Osteoblast (primary cell): ENCODE measurements at regions not wholly inside any gene's neighbourhood (a gene's known extent, or its start where the extent isn't known, plus 50 kb on each side); places are given as distances from the start of the nearest gene placed in this dataset.

Source experiments
- DNase-seq: peaks from one replicate; pipeline ENCODE4 v3.0.0; 2011; ENCODE audit warnings: low spot score, mixed read lengths; ENCODE audit not compliant: insufficient read length; ENCODE audit errors: missing footprints
- H2AFZ ChIP-seq: 2 replicates; pipeline ENCODE4 v1.6.0; 2011; ENCODE audit warnings: mild to moderate bottlenecking, low read length
- H3K27ac ChIP-seq: 2 replicates; pipeline ENCODE4 v1.5.1; 2011; ENCODE audit warnings: mild to moderate bottlenecking, low read depth, low read length, moderate library complexity
- H3K27me3 ChIP-seq: 2 replicates; pipeline ENCODE4 v1.6.0; 2012; ENCODE audit warnings: mild to moderate bottlenecking, control low read depth, inconsistent platforms, low read length, moderate library complexity; ENCODE audit not compliant: insufficient read depth
- H3K36me3 ChIP-seq: 2 replicates; pipeline ENCODE4 v1.5.1; 2011; ENCODE audit warnings: mild to moderate bottlenecking, low read length, control low read depth, moderate library complexity; ENCODE audit not compliant: insufficient read depth
- H3K4me1 ChIP-seq: 2 replicates; pipeline ENCODE4 v1.5.1; 2011; ENCODE audit warnings: mild to moderate bottlenecking, low read length, control low read depth, moderate library complexity; ENCODE audit not compliant: insufficient read depth
- H3K4me2 ChIP-seq: 2 replicates; pipeline ENCODE4 v1.6.0; 2011; ENCODE audit warnings: mild to moderate bottlenecking, low read length; ENCODE audit not compliant: insufficient read depth
- H3K4me3 ChIP-seq: fragments of 200-600 bp; sonication (generic); 3 replicates; pipeline ENCODE4 v1.5.1; 2012; ENCODE audit warnings: mild to moderate bottlenecking, low read length, inconsistent platforms; ENCODE audit not compliant: insufficient read depth
- H3K79me2 ChIP-seq: 2 replicates; pipeline ENCODE4 v1.6.0; 2012; ENCODE audit warnings: mild to moderate bottlenecking, low read length, control low read depth, inconsistent platforms; ENCODE audit not compliant: insufficient read depth
- H3K9me3 ChIP-seq: 2 replicates; pipeline ENCODE4 v1.5.1; 2011; ENCODE audit warnings: low read depth, low read length, control low read depth
- H4K20me1 ChIP-seq: 2 replicates; pipeline ENCODE4 v1.6.0; 2012; ENCODE audit warnings: mild to moderate bottlenecking, low read length, control low read depth; ENCODE audit not compliant: insufficient read depth
- CTCF ChIP-seq: IDR thresholded peaks from 2 replicates; pipeline ENCODE4 v1.5.1; 2011; ENCODE audit warnings: mild to moderate bottlenecking, low read depth, low read length, moderate library complexity; ENCODE audit errors: extremely low read depth

DNA sequence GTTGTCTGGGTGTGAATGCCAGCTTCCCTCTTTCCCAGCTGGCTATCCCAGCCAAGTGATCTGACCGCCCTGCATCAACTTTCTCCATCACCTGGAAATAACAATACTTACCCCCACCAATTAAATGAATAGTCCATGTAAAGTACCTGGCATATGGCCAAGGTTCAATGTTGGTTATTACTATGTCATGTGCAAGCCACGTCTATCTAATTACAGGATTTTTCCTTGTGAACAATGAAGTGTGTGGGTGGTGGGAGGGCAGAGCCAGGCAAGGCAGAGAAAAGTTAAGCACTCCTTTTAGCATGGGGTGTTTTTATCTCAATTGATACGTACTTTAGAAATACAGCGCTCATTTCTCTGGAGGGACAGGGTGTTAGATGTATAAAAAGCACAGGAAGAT, 121.1 kb downstream of the NHLRC3 start:
- Histone ChIP-seq H3K4me2 (no peak overlapping the region), H3K27me3 (peaks cover 24% of the 10 kb centered on the region), H3K27ac (no peak overlapping the region), H3K4me1 (no peaks in the 10 kb centered on the region), H3K9me3 (no peaks in the 10 kb centered on the region), H3K79me2 (no peaks in the 10 kb centered on the region), H3K36me3 (no peaks in the 10 kb centered on the region), H4K20me1 (no peaks in the 10 kb centered on the region), H3K4me3 (no peak overlapping the region), H2AFZ (no peak overlapping the region)
- DNase-seq: no peak
- TF ChIP-seq CTCF: no peak

GRCh38 chr13:39159846-39160370, 121.7 kb downstream of the NHLRC3 start:
- Histone ChIP-seq H3K9me3 (no peaks in the 10 kb centered on the region), H3K27me3 (peaks cover 23% of the 10 kb centered on the region), H3K4me2 (no peak overlapping the region), H3K79me2 (no peaks in the 10 kb centered on the region), H4K20me1 (no peaks in the 10 kb centered on the region), H3K27ac (no peak overlapping the region), H3K4me3 (no peak overlapping the region), H2AFZ (no peak overlapping the region), H3K36me3 (no peaks in the 10 kb centered on the region), H3K4me1 (no peaks in the 10 kb centered on the region)
- DNase-seq: peak; percentile 0
- no peak for TF ChIP-seq CTCF

DNA sequence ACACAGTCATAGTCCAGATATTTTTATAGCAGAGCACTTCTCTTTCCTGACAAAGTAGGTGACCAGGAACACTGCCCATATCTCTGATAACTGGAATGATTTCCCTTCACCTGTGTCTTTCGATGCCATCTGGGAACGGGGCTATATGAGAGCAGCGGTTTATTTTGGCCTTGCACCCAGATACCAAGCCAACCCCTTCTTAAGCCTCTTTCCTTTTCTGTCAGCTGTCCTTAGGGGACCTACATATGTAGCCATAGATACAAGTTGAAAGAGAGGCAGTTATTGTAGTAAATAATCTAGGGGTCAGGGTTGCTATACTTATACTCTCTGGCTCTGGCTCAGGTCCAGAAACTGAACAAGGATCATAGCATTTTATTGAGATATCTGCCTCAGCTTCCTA, 128.8 kb downstream of the NHLRC3 start:
- H4K20me1 ChIP-seq: no peaks in the 10 kb centered on the region
- no peak overlapping the region for H3K4me2 ChIP-seq
- H3K36me3 ChIP-seq: no peaks in the 10 kb centered on the region
- TF ChIP-seq CTCF: no peak
- H3K27me3 ChIP-seq: no peaks in the 10 kb centered on the region
- no peak for DNase-seq
- no peaks in the 10 kb centered on the region for H3K79me2 ChIP-seq
- no peak overlapping the region for H2AFZ ChIP-seq
- H3K4me3 ChIP-seq: no peak overlapping the region
- no peak overlapping the region for H3K27ac ChIP-seq
- H3K9me3 ChIP-seq: no peaks in the 10 kb centered on the region
- H3K4me1 ChIP-seq: no peaks in the 10 kb centered on the region

GRCh38 chr13:39170711-39171110, 132.5 kb downstream of the NHLRC3 start:
- H4K20me1 ChIP-seq: no peaks in the 10 kb centered on the region
- no peaks in the 10 kb centered on the region for H3K4me1 ChIP-seq
- H3K27me3 ChIP-seq: no peaks in the 10 kb centered on the region
- H3K79me2 ChIP-seq: no peaks in the 10 kb centered on the region
- DNase-seq: no peak
- no peak overlapping the region for H3K4me2 ChIP-seq
- H3K4me3 ChIP-seq: no peak overlapping the region
- no peak overlapping the region for H3K27ac ChIP-seq
- no peaks in the 10 kb centered on the region for H3K9me3 ChIP-seq
- TF ChIP-seq CTCF: no peak
- H2AFZ ChIP-seq: no peak overlapping the region
- H3K36me3 ChIP-seq: no peaks in the 10 kb centered on the region
